Endothelial cell (in vitro differentiated cells): ENCODE measurements at regions not wholly inside any gene's neighbourhood (a gene's known extent, or its start where the extent isn't known, plus 50 kb on each side); places are given as distances from the start of the nearest gene placed in this dataset.
A peak's percentile ranks its signal among the peaks of the same experiment; 100 is the strongest.

Source experiments
- DNase-seq: peaks from one replicate; pipeline ENCODE4 v3.0.0; 2021; ENCODE audit warnings: low spot score
- H3K27ac Mint-ChIP-seq: one replicate; pipeline ENCODE4 v1.8.0; 2021; ENCODE audit warnings: mixed read lengths, inconsistent platforms; ENCODE audit not compliant: unreplicated experiment
- H3K27me3 Mint-ChIP-seq: one replicate; pipeline ENCODE4 v1.8.0; 2021; ENCODE audit warnings: mild to moderate bottlenecking, moderate library complexity, mixed read lengths, inconsistent platforms; ENCODE audit not compliant: unreplicated experiment
- H3K36me3 Mint-ChIP-seq: one replicate; pipeline ENCODE4 v1.8.0; 2021; ENCODE audit warnings: mild to moderate bottlenecking, low read depth, mixed read lengths, inconsistent platforms; ENCODE audit not compliant: unreplicated experiment
- H3K4me1 Mint-ChIP-seq: one replicate; pipeline ENCODE4 v1.8.0; 2021; ENCODE audit warnings: mild to moderate bottlenecking, mixed read lengths, inconsistent platforms; ENCODE audit not compliant: unreplicated experiment
- H3K4me3 Mint-ChIP-seq: one replicate; pipeline ENCODE4 v1.8.0; 2021; ENCODE audit warnings: mild to moderate bottlenecking, mixed read lengths, inconsistent platforms; ENCODE audit not compliant: unreplicated experiment
- H3K9me3 Mint-ChIP-seq: one replicate; pipeline ENCODE4 v1.8.0; 2021; ENCODE audit warnings: mixed read lengths, inconsistent platforms; ENCODE audit not compliant: unreplicated experiment
- TF ChIP-seq, protein P1 (sequence below): fragments of 200-600 bp; sonication (generic); IDR thresholded peaks from one replicate; pipeline ENCODE4 v1.5.0; 2021; ENCODE audit warnings: antibody characterized with exemption; ENCODE audit not compliant: unreplicated experiment

DNA sequence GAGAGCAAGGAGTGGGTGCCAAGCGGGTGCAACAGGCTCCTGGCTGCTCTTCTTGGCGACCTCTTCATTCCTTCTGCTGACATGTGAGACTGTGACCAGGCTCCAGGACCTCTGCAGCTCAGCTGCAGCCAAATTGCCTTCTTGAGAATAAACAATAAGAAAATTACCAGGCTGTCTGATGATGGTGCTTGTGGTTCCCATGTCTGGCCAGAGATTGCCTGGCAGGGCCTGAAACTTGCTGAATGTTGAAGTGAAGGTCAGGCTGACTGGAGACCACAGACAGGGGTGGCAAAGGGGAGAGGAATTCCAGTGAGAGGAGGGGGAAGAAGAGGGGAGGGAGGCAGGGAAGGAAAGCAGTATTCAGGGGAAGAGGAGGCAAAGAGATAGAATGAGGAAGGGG is 497.4 kb upstream of the PODXL start:
- Mint-ChIP-seq H3K4me3 (no peak overlapping the region), H3K4me1 (no peaks in the 10 kb centered on the region)

DNA sequence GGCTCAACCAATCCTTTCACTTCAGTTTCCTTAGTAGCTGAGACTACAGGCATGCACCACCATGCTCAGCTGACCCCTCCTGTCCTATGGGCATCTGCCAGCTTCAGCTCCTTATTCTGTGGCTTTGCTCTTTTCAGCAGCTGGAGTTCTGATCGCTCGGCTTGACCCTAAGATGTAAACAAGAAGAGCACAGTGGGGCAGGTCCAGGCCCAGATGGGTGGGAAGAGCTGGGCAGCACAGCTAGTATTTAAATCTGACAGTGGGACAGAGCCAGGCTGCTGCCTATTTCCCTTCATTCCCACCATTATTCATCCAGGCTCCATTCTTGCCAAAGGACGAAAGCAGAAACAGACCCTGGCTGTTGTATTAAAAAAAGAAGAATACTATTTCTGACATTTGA is 494.9 kb upstream of the PODXL start:
- Mint-ChIP-seq H3K36me3 (no peaks in the 10 kb centered on the region), H3K4me3 (no peak overlapping the region), H3K27me3 (no peaks in the 10 kb centered on the region), H3K9me3 (no peaks in the 10 kb centered on the region), H3K27ac (no peak overlapping the region), H3K4me1 (no peaks in the 10 kb centered on the region)
- TF ChIP-seq, protein P1, sequence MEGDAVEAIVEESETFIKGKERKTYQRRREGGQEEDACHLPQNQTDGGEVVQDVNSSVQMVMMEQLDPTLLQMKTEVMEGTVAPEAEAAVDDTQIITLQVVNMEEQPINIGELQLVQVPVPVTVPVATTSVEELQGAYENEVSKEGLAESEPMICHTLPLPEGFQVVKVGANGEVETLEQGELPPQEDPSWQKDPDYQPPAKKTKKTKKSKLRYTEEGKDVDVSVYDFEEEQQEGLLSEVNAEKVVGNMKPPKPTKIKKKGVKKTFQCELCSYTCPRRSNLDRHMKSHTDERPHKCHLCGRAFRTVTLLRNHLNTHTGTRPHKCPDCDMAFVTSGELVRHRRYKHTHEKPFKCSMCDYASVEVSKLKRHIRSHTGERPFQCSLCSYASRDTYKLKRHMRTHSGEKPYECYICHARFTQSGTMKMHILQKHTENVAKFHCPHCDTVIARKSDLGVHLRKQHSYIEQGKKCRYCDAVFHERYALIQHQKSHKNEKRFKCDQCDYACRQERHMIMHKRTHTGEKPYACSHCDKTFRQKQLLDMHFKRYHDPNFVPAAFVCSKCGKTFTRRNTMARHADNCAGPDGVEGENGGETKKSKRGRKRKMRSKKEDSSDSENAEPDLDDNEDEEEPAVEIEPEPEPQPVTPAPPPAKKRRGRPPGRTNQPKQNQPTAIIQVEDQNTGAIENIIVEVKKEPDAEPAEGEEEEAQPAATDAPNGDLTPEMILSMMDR: no peak
- DNase-seq: no peak

More for the DNA sequence above, 497.4 kb upstream of the PODXL start:
- H3K27me3 Mint-ChIP-seq: no peaks in the 10 kb centered on the region
- H3K27ac Mint-ChIP-seq: no peak overlapping the region
- no peaks in the 10 kb centered on the region for H3K36me3 Mint-ChIP-seq
- TF ChIP-seq, protein P1: no peak
- DNase-seq: no peak
- H3K9me3 Mint-ChIP-seq: peaks cover 5% of the 10 kb centered on the region

DNA sequence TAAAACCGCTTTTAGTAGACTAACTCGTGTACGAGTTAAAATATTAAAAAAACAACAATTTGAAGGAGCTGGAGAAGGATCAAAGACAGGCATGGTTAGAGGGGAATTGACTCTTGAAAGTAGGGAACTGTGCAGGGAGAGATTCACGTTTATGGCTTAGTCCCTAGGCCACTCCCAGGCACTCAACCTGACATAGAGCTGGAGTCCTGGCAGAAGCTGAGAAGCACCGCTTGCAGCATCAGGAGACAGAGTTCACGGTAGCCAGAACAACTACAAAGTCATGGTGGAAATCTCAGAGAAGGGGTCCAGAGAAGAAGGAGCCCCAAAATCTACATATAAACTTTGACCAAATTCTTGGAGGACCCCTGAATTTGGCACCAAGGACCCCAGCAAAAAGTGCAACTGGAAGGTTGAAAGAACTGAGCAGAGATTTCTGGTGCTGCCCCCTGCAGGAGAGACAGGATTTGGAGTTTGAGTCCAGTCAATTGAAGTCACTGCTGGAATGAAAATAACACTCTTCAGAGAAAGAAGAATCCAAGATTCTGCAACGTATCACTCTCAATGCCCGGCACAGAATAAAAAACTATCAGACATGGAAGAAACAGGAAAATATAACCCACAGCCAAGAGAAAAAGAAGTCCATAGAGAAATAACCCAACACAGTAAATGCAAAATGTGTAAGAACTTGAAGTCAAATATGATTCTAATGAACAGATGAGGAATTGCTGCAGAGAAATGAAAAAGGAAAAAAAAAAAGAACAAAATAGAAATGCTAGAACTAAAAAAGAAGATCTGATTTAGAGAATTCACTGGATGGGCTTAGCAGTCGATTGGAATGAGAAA is 493.3 kb upstream of the PODXL start:
- Mint-ChIP-seq H3K4me1 (no peaks in the 10 kb centered on the region), H3K4me3 (no peak overlapping the region), H3K27ac (no peak overlapping the region), H3K36me3 (no peaks in the 10 kb centered on the region), H3K27me3 (no peaks in the 10 kb centered on the region), H3K9me3 (no peaks in the 10 kb centered on the region)
- TF ChIP-seq, protein P1: peak; percentile 79
- DNase-seq: peak; percentile 69

DNA sequence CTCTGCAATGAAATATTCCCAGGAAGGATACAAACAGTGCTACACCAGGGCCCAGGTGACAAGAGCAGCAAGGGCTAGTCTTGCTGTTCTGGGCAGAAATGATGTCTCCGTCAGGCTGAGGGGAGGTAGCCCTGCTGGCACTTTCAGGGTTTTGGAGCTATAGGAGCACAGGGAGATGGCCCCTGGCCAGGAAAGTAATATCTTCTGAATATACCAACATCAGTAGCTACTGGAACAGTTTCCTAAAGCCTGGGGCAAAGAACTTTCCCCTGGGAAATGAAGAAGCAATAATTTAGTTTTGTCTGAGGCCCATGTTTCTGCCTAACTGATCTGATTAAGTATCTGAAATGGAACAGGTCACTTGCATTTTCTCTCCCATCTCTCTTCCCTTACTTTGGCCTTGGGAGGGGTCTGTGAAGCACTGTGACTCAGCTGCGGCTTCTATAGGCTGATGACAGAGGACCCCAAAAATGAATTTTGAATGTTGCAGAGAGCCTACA is 489.1 kb upstream of the PODXL start:
- no peak overlapping the region for H3K27ac Mint-ChIP-seq
- H3K4me1 Mint-ChIP-seq: no peaks in the 10 kb centered on the region
- TF ChIP-seq, protein P1: no peak
- H3K36me3 Mint-ChIP-seq: no peaks in the 10 kb centered on the region
- H3K27me3 Mint-ChIP-seq: no peaks in the 10 kb centered on the region
- H3K4me3 Mint-ChIP-seq: no peak overlapping the region
- H3K9me3 Mint-ChIP-seq: no peaks in the 10 kb centered on the region
- no peak for DNase-seq

DNA sequence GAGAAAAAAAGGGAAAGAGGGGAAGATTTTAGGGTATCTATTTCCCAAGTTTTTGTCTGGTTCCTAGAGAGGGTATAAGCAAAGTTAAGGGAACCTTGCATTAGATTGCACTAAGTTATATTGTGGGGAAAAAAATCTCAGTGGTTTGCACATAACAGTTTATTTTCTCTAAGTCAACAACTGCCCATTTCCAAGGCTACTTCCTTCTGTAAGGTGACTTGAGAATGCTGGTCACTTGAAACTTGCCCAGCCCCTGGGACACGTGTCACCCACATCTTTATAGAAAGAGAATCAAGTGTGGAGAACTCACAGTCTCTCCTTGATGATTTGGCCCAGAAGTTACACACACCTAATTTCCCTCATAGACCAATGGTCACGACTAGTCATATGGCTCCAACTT is 488.6 kb upstream of the PODXL start:
- no peak overlapping the region for H3K27ac Mint-ChIP-seq
- no peaks in the 10 kb centered on the region for H3K9me3 Mint-ChIP-seq
- H3K4me3 Mint-ChIP-seq: no peak overlapping the region
- H3K4me1 Mint-ChIP-seq: no peaks in the 10 kb centered on the region
- DNase-seq: no peak
- H3K36me3 Mint-ChIP-seq: no peaks in the 10 kb centered on the region
- H3K27me3 Mint-ChIP-seq: no peaks in the 10 kb centered on the region
- TF ChIP-seq, protein P1: no peak
